Activated CD4-positive, alpha-beta T cell treated with anti-CD3 and anti-CD28 coated beads, Interleukin-2, amount 50 U/mL, for 4 hours (primary cell): ENCODE measurements at regions not wholly inside any gene's neighbourhood (a gene's known extent, or its start where the extent isn't known, plus 50 kb on each side); places are given as distances from the start of the nearest gene placed in this dataset.

Experiments used
- DNase-seq, 2 experiments: peaks; one replicate each; pipeline ENCODE4 v3.0.0-alpha.2; 2020

DNA sequence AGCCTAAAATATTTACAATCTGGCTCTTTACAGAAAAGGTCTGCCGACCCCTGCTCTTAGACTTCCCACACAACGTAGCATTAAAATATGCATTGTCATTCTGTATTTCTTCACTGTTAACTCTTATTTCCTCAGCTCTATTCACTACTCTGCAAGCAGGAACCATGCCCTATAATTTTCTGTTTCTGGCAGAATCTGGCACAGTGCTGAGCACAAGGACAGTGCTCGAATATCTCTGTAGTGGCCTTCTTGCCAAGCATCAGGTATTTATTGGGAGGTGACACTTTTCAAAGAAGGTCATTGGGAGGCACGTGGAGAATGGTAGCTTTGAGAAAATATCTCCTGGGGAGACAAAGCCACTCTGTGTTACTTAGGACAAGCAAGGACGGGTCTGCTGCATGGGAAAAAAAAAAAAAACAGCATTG lies 77.9 kb downstream of the PSMG1 start:
- no peak for DNase-seq

DNA sequence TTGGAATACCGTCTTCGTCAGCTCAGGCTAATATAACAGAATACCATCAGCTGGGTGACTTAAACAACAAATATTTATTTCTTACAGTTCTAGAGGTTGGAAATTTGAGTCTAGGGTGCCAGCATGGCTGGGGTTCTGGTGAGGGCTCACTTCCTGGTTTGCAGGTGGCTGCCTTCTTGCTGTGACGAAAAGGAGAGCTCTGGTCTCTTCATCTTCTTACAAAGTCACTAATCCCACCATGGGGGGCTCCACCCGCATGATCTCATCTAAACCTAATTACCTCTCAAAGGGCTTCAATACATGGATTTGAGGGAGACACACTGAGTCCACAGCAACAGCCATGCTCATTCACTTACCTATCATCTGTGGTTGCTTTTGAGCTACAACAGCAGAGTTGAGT lies 78.3 kb downstream of the PSMG1 start:
- no peak for DNase-seq

DNA sequence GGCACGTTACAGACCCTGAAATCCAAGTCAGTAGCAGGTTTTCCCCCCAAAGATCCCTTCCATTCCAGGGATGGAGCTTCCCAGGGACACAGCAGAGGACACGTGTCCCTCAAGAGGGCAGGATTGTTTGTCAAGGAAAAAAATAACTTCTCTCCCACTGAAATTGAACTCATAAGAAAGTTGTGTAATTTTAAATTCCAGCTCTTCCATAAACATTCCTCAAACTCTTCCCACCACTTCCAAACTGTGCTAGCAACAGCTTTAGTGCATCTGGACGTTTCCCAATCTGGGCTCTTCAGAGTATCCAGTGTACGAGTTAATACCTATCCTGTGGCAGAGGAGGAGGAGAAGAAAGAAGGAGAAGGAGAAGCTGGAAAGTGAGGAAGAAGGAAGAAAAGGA lies 79.6 kb downstream of the PSMG1 start:
- no peak for DNase-seq

DNA sequence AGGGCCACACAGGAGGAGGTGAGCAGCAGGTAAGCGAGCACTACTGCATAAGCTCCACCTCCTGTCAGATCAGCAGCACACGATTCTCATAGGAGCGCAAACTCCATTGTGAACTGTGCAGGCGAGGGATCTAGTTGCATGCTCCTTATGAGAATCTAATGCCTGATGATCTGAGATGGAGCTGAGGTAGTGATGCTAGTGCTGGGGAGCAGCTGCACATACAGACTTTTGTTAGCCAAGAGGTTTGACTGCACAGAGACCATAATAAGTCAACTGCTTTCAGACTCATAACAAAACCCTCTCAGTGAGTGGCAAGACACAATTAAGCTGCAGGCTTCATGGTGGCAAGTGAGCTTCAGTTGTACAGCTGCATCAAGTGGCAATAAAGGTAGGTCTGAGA lies 83.4 kb downstream of the PSMG1 start:
- DNase-seq = no peak

DNA sequence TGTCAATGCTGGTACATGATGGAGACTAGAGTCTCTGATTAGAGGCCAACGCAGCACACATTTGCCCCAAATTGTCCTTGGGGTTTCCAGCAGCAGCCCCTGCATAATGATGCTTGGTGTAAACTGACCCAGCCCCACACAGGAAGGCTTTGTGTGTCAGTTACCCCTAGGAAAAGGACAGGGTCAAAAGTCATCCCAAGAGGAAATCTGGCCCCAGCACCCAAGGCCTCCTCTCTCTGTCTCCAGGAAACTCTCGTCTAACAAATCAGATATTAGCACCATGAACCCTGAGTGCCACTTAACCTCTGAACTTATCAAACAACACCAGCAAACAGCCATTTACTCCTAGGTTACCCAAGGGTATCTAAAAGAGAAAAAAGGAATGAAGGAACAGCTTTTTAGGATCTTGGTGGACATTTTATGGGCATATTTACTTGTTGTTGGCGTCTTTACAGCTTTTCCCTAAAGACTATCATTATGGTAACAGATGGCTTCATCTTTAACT lies 84.5 kb downstream of the PSMG1 start:
- no peak for DNase-seq

DNA sequence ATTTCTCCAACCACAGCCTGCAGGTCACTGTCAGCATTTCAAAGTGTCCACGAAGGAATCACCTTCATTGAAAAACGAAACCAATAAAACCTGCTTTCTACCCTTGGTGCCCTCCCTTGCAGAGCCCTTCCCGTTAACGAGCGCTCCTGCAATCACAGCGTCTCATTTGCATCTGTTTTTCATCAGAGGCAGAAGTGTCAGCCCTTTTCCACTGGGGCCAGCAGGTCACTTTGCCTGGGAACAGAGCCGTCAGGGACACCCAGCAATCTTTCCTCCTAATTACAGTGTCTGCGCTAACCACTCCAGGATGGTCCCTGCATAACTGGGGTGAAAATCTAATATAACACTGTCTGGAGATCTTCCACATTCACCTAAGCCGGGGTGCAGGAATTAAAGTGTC lies 85.3 kb downstream of the PSMG1 start:
- no peak for DNase-seq

DNA sequence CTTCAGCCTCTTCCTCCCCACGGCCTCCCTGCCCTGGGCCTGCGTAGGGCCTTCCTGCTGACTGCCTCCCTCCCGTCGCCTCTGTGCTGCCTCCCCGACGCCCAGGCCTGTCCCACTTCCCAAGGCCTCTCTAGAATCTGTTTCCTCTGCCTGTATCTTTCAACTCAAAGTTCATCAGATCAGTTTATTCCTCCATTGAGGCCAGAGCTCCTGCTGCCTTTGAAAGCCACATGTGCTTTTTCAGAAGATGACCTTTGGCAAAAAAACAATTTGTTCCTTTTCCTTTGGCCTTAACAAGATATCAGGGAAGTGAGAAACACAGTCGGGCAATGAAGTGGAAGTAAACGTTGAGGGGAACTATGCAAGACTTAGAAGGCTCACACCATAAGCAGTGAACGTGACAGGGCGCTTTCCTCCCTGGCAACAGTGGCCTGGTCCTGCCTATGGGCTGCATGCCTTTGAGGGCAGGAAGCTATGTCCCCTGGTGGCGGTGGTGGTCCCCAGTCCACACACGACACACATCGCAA lies 85.9 kb downstream of the PSMG1 start:
- no peak for DNase-seq

DNA sequence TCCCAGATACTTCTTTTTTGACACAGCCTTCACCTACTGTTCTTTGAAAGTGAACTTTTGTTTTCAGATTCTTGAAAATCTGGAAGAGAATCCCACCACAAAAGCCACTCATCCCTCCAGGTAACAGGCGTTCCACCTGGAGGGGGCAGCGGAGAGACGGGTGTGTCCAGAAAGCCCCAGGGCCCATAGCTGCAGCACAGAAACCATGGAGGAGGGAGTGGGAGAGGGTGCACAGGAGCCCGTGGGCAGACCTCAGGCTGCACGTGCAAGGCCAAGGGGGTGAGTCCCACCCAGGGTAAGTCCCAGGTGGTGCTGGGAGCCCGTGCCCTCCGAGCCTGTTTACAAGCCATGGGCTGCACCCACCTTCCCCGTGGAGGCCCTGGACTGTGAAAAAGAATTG lies 86.5 kb downstream of the PSMG1 start:
- no peak for DNase-seq

DNA sequence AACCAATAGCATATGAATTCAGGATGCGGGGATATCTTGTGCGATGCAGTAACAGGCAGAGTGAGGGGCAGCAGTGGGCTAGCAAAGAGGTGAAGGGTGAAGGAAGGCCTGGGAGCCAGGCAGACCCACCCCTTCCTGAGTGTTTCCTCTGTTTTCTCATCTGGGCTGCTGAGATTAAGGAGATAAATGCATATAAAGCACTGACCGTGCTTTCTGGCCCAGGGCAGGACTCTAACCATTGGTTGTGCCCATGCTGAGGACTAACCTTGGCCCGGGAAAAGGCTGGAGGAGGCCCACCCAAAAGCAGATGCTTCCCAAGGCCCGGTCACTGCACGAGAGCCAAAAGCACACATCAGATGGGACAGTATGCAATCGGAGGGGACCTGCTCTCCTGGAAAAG lies 87.6 kb downstream of the PSMG1 start:
- DNase-seq = no peak

DNA sequence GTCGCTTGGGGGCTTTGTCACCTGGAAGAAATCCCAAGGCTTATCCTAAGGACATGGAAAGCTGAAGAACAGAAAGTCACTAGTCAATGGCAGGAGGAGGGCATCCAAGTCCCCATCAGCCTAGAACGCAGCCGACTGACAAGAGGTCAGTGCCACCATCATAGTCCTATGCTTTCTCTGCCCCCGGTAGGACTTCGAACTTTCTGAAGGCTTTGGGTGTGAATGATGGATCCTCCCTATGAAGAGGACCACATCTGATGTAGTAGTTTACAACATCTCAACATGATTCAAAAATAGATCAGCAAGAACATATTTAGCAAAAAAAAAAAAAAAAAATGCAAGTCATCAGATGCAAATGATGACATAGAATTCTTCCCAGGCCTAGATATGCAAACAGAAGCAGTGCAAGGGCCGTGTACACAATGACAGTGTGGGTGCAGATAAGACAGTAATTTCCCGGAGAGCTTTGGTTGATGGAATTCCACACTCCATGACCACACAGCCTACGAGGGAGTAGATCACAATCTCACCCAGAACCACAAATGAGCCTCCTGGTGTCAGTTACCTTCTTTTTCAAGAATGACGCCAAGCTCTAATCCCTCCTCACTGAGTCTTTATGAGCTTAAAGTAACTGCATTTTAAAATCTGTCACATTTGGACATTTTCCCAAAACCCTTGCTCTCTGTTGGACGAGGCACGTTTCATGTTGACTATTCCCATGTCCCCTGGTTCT lies 88.2 kb downstream of the PSMG1 start:
- no peak for DNase-seq

DNA sequence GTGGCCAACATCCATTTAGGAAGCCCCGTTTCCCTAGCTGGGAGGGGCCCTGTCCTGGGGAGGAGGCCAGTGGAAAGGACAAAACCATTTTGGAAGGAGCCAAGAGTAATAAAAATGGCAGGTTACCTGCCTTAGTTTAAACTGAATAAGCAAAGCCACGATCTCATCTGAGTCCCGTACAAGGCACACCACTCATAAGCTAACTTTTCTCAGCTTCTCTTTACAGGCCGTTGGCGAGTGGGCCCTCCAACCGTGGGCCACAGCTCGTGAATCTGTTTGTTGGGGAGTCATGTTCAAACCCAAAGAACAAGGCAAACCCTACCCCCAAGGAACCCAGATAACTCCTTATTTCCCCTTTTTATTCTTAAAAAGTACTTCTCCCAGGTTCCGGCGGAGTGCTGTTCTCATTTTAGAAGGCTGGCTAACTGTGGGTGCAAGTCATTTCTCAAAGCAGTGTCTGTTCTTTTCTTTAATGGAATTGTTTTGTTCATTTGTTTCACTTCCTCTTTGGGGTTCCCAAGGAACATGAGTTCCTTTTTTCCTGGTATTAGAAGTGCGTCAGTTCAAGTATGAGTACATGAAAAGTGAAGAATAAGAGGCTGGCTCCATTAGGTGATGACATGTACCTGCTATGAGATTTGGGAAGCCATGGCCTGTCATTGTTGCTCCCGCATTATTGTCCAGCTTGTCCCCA lies 89.0 kb downstream of the PSMG1 start:
- DNase-seq = no peak

DNA sequence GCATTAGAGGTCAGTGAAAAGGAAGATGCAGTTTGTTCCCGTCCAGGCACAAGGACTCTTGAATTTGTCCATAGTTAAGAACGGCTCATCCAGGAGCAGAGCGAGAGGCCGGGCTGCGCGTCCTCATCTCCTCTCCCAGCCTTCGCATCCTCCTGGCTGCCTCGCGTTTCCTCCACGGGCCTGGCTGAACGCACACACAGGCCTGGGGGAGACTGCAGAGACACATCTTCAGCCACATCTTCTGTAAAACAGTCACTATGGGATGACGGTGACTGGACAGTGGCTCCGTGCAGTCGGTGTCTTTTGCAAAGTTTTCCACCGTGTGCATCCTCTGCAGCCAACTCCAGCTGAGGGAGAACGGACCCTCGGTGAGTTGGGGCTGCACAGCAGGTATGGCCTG lies 89.7 kb downstream of the PSMG1 start:
- DNase-seq = no peak

DNA sequence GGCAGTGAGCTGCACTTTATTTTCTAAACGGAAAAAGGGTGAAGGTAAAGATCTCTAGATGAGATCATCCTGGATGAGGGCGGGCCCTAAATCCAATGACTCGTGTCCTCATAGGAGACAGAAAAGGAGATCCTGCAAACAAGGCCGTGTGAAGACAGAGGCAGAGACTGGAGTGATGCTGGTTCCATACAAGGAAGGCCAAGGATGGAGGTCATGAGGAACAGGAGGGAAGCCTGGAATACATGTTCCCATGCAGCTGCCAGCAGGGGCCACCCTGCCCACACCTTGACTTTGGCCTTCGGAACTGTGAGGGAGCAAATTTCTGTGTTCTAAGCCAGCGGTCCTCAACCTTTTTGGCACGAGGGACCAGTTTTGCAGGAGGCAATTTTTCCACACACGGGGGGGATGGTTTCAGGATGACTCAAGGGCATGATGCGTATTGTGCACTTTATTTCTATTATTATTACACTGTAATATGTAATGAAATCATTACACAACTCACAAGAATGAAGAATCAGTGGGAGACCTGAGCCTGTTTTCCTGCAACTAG lies 94.3 kb downstream of the PSMG1 start:
- DNase-seq = no peak

DNA sequence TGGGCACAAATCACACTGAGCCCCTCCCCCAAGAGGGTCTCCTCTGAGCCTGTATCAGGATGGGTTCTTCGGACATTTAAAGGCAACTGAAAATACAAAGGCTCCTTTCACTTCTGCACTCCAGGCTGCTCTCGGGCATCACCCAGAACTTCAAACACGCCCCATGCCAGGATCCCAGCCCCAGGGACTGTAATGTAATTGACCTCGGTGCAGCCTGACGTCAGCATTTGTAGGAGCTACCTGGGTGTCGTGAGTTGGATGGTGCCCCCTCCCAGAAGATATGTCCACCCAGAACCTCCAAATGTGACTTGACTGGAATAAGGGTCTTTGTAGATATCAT lies 95.2 kb downstream of the PSMG1 start:
- DNase-seq = no peak

DNA sequence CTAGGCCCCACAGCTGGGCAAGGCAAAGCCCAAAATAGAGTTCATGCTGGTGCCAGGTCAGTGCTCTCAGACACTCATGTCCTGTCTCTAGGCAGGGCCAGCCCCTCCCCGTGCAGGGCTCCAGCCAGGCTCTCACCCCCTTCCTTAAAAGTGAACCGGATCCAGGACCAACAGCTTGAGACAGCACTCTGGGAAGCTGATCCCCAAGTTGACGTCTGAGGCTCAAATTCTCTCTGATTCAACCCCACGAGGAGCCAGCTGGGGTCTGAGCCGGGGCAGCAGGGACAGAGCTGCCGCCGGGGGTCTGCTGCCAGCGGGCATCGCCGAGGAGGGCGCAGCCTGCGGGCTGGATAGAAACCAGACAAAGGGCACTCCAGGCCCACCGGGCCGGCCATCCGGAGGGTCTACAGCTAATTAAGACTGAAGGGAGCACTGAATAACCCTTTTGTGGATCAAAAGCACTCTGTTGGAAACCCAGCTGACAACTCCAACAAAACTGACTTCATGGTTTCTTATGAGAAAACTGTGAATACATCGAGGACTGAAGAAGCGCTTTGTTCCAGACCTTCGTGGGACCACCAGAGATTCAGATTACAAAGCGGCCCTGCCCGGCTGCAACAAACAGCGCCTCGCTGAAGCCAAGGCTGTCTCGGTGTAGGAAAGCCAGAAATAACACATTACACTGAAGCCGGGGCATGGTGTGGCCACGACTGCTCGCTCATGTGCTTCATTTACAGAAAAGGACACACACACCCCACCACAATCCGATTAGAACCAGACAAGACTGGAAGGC lies 95.8 kb downstream of the PSMG1 start:
- DNase-seq = no peak

DNA sequence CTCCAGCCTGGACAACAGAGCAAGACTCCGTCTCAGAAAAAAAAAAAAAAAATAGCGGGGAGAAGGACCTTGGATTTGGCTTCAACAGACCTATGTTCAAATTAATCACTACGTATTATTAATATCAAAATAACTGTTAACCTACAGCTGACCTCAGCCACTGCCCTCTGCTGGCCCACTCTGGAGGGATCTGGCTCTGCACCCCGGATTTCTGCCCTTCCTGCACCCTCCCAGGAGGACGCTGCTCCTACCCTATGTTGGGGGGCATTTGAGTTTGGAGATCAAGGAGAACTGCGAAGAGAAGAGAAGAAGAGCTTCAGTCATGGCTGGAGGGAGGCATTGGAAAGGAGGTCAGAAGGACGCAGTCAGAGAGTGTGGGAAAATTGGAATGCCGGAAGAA lies 96.7 kb downstream of the PSMG1 start:
- no peak for DNase-seq

DNA sequence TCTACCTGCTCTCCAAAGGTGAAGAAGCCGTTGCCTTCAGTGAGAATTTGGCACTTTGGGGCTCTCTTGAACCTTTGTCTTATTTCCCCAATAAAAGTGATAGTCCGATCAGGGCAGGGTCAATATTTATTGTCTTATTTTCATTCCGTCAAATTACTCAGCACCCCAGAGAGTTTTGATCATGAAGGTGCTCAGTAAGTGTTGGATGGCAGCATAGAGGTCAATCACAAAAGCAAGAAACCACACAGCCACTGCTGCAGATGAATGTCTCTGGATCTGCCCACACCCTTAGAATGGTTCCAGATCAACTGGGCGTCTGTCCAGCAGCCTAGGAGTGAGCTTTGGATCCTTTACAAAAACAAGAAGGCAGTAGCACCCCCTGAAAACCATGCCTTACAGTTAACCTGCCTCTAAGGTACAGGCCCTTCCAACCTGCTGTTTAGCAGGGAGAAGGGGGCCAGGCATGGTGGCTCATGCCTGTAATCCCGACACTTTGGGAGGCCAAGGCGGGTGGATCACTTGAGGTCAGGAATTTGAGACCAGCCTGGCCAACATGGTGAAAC lies 97.3 kb downstream of the PSMG1 start:
- no peak for DNase-seq

DNA sequence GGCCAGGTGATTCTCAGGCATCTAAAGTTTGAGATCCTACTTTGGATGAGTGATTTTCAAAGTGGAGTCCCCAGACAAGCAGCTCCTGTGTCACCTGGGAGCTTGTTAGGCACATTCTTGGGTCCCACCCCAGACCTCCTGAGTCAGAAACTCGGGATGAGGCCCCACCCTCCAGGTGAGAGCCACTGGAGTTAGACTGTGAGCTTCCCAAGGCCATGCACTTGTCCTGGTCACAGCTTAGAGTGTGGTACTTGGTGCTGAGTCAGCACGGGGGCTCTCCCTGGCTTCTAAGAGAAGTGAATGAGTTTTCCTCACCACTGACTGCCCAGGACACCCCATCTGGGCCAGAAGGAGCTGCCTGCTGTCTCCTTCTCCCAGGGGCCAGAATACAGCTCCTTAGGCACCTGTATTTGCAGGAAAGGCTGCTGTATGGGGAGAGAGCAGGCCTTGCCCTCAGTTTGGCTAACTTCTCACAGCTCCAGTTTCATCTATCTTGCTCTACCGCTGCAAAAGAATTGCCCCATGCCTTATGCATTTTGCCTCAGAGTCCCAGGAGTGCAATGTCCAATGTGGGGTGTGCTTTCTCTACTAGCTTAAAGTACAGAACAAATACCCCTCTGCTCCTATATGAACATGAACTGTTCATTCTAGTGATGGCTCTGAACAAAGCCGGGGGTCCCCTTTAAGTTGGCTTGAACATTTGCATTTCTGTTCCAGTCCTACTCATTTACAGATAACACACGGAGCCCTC lies 98.1 kb downstream of the PSMG1 start:
- DNase-seq = no peak

DNA sequence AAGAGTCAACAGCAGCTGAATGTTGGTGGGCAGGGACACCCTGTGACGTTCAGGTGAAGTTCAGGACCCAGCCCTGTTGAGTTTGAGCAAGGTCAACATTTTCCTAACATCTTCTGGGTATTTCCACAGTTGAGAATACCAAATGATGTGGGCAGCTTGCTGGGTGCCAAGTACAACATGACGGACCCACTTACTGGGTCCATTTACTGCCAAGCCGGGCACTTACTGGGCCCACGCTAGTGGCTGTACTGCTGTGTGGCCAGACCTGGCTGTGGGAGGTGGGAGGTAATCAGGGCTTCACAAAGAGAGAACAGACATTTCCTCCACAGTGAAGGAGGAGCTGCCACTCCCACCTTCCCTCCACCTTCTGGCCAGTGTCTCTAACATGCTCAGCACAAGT lies 99.2 kb downstream of the PSMG1 start:
- DNase-seq = no peak

DNA sequence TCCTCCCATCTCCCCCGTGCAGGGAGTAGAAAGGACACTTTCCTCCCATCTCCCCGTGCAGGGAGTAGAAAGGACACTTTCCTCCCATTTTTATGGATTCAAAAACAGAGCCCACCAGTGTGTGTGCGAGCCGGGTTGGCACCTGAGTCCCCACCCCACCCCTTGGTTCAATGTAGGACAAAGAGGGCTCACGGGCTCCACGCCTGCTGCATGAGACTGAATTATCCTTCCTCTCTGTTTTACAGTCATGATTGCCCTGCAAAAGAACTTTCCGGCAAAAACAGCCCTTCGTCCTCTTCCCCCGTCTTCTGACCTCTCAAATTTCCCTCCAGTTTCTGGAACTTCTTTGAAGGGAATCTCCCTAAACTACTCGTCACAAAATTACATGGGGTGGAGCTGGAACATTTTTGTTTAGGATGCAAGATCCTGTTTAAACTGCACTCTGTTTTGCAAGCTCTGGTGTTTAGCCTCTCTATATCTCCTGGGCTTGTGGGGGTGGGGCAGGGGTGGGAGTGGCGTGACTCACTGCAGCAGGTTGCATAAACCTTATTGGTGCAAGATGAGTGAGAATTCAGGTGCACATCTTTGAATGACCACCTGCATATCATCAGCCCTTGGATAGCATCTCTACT lies 99.8 kb downstream of the PSMG1 start:
- no peak for DNase-seq

DNA sequence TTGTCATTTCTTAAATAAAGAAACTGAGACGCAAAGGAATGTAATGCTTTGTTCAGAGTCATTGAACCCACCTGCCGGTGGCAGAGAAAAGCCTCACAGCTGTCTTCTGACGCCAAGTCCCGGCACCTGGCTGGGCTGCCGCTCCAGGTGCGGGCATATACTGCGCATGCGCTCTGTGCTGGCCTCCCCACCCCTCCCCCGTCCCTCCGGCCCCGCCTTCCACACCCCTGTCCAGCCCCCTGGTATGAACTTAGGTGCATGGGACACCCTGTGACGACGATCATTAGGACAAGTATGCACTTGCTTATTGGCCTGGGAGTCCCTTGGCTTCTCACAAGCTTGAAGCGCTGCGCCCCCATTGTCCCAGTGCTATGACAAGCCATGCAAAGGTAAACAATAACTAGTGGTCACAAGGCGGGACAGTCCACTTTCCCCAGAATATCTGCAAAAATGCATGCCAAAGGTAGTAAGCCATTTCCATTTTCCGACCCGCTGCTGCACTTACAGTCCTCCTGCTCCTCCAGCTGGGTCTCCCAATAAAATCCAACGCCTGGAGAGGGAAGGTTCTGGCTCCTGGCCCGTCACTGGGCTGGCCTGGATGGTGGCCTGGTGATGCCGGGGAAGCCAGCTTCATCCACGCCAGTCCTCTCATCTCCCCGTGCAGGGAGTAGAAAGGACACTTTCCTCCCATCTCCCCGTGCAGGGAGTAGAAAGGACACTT lies 100.4 kb downstream of the PSMG1 start:
- no peak for DNase-seq
